HTR-8/SVneo (cell line): ENCODE measurements at regions not wholly inside any gene's neighbourhood (a gene's known extent, or its start where the extent isn't known, plus 50 kb on each side); places are given as distances from the start of the nearest gene placed in this dataset.

Experiments used
- DNase-seq: peaks from one replicate; pipeline ENCODE4 v3.0.0; 2011; ENCODE audit warnings: low spot score, mixed read lengths; ENCODE audit not compliant: insufficient read length
- FAIRE-seq: peaks from 2 replicates; lab custom pipeline; 2011; peaks lifted over from hg19 to GRCh38; lab: Jason Lieb, UNC

- FAIRE-seq (no peak), DNase-seq (peak; percentile 13)
These were observed 195.5 kb downstream of the SIM1 start for GRCh38 chr6:100269189-100269588.

- DNase-seq, result no peak
- no peak for FAIRE-seq
These were observed 196.4 kb downstream of the SIM1 start for GRCh38 chr6:100268326-100268725.

- FAIRE-seq, result no peak
- no peak for DNase-seq
These were observed 197.0 kb downstream of the SIM1 start for GRCh38 chr6:100267721-100268123.

GRCh38 chr6:100266494-100267401 lies 198.0 kb downstream of the SIM1 start:
- FAIRE-seq (no peak), DNase-seq (no peak)

GRCh38 chr6:100262086-100262485 lies 202.6 kb downstream of the SIM1 start:
- DNase-seq (no peak), FAIRE-seq (no peak)

GRCh38 chr6:100261486-100261885 lies 203.2 kb downstream of the SIM1 start:
- DNase-seq (no peak), FAIRE-seq (no peak)

- FAIRE-seq (no peak), DNase-seq (no peak)
These were observed 204.1 kb downstream of the SIM1 start for GRCh38 chr6:100260584-100260983.

- DNase-seq (no peak), FAIRE-seq (no peak)
These were observed 204.9 kb downstream of the SIM1 start for GRCh38 chr6:100259865-100260264.

- DNase-seq (no peak), FAIRE-seq (no peak)
These were observed 206.0 kb downstream of the SIM1 start for GRCh38 chr6:100258752-100259151.

- peak; percentile 40 for DNase-seq
- FAIRE-seq, result no peak
These were observed 206.8 kb downstream of the SIM1 start for GRCh38 chr6:100257793-100258395.

GRCh38 chr6:100255701-100256100 lies 209.0 kb downstream of the SIM1 start:
- FAIRE-seq (no peak), DNase-seq (no peak)

GRCh38 chr6:100247123-100247522 lies 217.6 kb downstream of the SIM1 start:
- no peak for FAIRE-seq
- no peak for DNase-seq

GRCh38 chr6:100246206-100246605 lies 218.5 kb downstream of the SIM1 start:
- DNase-seq (no peak), FAIRE-seq (no peak)

- FAIRE-seq (no peak), DNase-seq (no peak)
These were observed 223.9 kb downstream of the SIM1 start for GRCh38 chr6:100240798-100241197.

GRCh38 chr6:100237821-100238220 lies 226.9 kb downstream of the SIM1 start:
- no peak for FAIRE-seq

GRCh38 chr6:100236389-100236788 lies 228.3 kb downstream of the SIM1 start:
- no peak for DNase-seq
- FAIRE-seq, result no peak

More at GRCh38 chr6:100237821-100238220, 226.9 kb downstream of the SIM1 start:
- DNase-seq, result no peak

- no peak for DNase-seq
- FAIRE-seq, result no peak
These were observed 229.1 kb downstream of the SIM1 start for GRCh38 chr6:100235631-100236030.

- FAIRE-seq (no peak), DNase-seq (no peak)
These were observed 230.1 kb downstream of the SIM1 start for GRCh38 chr6:100234625-100235024.

GRCh38 chr6:100232781-100233573 lies 231.7 kb downstream of the SIM1 start:
- FAIRE-seq (no peak), DNase-seq (no peak)

- DNase-seq (peak; percentile 26), FAIRE-seq (peak; percentile 48)
These were observed 233.8 kb downstream of the SIM1 start for GRCh38 chr6:100230953-100231316.
